ENCODE measurements at regions not wholly inside any gene's neighbourhood (a gene's known extent, or its start where the extent isn't known, plus 50 kb on each side); places are given as distances from the start of the nearest gene placed in this dataset.
"Not testable (repeated sequence)": the region's sequence is repeated elsewhere in the genome, so short reads cannot be mapped to it uniquely, and the experiment has no call there.

DNA sequence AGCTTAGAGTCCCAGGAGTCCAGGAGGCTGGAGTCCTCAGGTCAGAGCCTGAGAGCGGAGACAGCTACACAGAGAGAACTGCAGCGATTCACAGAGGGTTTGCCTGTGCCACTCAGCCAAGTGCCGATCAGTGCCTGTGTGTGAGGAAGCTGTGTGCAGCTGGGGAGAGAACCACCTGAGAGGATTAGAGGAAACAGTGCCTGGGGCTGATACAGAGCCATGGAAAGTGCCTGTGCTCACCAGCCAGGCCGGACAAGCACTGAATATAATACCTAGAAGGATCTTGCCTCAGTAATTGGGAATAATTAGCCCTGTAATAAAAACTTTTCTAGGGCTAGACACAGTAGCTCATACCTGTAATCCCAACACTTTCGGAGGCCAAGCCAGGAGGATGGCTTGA lies 134.7 kb downstream of the ARHGAP11B start:
- DNase-seq: not testable (repeated sequence)

DNA sequence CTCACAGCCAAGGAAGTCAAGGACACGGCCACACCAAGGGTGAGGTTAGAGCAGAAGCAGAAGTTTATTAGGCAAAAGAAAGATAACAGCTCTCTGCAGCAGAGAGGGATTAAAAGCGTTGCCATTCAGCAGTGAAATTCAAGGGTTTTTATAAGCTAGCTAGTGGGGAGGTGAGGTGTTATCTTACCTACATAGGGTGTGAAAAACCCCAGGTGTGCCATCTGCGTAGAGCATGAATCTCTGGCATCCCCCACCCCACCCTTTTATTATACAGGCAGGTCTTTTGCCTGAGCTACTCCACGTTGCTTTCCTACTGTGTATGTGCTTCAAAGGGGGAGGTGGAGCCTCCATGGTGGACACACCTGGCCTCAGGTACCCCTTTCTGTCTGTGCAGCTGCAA lies 135.4 kb downstream of the ARHGAP11B start:
- DNase-seq: not testable (repeated sequence)

DNA sequence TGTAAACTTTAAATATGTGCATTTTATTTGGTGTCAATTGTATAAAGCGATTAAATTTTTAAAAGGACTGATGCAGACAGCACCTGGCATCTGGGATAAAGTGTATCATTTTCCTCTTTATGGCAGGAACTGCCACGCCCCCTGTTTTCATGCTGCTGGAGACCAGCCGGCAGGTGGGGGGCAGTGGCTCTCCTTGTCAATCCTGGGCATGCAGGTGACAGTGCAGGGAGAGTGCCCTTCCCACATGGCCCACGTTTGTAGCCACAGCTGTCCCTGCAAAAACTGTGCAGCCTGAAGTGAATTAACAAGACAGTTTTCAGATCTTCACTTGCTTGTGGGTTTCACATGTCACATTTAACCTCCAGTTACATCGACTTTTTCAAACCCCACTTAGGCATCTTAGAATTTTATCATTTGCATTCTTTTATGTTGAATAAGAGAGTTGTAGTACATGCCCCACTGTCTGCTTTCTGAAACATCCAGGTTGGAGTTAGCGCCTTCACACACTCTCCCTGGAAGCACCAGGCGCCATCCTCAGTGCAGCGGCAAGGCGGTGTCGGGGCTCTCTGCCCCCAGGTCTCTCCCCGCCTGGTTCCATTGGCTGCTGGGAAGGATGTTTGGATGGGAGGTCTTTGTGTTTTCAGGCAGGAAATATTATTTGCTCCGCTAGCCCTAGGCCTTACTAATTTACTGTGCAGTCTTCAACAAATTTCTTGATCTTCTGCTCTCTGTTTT lies 134.2 kb upstream of the FAN1 start:
- DNase-seq: not testable (repeated sequence)

DNA sequence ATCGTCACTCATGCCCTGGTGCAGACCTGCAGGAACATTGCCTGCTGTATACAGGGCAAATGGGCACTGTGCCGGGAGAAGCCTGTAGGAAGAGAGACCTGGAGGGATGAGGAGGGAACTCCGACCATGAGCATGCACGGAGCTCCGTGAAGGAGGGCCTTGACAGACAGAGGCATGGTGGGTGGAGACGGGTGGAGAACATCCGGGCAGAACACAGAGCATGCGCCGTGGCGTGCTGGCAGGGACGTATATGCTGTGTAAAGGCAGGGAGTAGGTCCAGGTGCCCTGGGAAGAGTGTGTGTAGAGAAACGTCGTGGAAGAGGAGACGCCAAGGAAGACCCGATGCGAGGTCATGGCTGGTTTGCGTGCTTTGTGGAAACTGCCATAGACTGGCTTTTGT lies 133.0 kb upstream of the FAN1 start:
- DNase-seq: no peak

DNA sequence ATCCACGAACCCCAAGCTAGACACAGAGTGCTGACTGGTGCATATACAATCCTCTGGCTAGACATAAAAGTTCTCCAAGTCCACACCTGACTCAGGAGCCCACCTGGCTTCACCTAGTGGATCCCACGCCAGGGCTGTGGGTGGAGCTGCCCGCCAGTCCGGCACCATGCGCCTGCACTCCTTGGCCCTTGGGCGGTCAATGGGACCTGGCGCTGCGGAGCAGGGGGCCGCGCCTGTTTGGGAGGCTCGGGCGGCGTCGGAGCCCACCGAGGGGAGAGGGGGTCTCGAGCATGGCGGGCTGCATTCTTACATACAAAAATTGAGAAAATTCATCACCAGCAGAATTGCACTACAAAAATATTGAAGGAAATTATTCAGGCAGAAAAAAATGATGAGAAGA lies 120.7 kb upstream of the FAN1 start:
- no peak for DNase-seq

DNA sequence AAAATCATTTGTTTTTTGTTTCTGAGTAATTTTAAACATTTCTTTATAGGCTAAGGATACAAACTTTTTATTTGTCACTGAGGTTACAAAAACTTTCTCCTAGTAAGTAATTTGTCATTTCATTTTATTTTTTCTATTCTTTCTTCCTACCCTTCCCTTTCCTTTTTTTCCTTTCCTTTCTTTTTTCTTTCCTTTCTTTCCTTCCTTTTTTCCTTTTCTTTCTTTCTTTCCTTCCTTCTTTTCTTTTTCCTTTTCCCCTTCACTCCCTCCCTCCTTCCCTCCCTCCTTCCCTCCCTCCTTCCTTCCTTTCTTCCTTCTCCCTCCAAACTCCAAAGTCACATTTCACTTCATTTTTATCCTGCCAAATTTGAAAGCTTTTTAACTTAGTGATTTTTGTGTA lies 115.1 kb upstream of the FAN1 start:
- DNase-seq: no peak

DNA sequence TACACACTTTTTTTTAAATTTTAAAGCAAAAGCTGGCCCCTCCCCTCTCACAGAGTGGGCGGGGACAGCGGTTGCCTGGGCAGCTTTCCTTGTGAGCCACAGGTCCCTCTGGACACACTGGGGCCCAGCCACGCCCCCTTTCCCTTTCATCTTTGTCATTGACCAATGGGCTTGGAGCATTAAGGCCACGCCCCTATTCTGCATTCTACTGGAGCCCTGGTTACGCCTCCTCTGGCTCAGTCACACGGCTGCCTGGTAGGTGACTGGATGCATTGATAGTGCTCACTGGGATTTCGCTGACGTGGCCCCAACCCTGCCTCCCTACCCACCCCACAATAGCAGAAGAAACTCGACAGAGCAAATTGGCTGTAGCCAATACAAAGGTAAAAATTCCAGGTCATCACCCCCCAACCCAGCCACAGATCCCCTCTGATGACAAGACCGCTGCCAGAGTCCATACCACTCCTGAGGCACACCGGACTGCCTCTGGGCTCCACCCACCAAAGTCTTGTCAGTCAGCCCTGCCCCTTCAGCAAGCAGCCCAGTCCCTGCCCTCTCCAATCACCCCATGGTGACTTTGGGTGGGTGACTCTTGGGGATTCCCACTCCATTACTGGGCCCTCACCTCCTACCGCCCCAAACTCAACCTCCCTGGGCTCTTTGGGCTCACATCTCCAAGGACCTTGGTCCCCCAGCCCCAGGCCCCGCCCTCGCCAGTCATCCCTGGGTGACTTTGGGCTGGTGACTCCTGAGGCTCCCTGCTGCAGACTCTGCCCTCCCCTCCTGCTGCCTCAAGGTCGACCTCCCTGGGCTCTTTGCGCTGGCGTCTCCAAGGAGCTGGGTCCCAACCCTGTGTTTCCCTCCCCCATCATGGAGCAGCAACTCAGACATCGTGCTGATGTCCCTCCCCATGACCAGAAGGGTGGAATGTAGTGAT lies 112.2 kb upstream of the FAN1 start:
- no peak for DNase-seq

DNA sequence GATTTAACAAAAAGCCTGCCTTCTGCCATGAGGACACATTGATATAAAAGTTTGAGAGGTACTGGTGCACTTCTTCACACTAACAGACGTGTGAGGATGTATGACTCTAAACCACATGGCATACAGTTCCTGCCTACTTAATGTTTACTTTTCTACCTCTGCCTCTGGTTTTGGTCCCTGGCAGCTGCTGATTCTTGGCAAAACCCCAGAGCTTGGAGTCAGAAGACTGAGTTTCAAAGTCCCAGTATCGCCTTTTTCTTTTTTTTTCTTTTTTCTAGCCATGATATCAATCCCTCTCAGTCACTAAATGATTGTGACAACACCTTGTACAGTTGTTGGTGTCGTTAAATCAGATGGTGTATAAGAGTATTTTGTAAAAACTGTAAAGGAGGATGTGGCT lies 110.9 kb upstream of the FAN1 start:
- not testable (repeated sequence) for DNase-seq

DNA sequence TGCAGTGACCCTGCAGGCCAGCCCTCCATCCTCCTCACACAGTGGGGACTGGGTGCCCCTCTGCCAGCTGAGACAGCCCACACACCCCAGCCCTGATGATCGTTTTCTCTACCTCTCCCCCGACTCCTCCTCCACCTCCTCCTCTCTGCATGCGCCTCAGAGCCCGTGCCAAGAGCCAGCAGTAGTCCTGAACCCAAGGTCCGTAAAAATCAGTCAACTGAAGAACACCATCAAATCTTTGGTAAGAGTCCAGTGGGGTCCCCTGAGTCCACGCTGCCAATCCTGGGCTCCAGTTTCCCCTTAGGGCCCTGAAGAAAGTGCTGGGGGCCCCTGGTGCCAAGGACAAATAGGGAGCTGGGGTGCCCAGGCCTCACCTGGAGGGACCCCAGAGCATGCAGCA lies 109.3 kb upstream of the FAN1 start:
- no peak for DNase-seq

DNA sequence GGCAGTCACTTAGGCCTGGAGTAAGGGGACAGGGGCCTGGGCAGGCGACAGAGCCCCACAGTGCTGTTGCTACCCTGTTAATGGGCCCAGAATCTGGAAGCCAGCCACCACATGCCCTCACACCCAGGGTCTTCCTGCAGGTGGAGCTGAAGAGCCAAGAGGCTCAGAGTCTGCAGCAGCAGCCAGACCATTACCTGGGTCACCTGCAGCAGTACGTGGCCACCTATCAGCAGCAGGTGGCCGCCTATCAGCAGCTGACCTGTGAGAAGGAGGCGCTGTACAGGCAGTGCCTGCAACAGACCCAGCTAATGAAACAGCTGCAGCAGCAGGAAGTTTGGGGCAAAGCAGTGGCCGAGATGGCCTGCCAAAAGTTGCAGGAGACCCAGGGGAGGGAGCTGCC lies 104.2 kb upstream of the FAN1 start:
- not testable (repeated sequence) for DNase-seq

DNA sequence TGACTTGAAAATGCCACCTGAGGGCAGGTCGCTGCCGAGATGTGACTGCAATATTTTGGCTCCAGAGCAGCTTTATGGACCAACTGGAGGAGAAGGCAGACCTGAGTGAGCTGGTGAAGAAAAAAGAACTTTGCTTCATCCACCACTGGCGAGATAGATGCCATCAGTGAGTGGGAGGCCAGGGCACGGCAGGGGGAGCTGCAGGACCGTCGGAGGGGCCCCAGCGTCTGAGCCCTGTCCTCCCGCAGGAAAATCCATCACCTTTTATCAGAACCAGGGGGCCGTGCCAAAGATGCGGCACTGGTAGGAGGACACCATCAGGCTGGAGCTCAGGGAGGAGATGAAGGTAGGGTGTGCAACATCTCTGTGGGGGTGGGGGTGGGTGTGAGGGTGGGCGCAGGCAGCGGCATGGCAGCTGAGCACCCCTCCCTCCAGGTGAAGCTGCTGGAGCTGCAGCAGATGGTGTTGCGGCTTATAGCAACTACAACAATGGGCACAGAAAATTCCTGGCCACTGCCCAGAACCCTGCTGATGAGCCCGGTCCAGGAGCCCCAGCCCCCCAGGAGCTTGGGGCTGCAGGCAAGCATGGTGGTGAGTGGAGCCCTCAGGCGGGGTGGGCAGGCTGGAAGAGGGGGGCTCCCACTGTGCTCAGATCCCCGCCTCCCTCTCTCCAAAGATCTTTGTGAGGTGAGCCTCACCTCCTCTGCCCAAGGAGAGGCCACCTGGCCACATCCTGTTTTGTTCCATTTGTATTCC lies 102.4 kb upstream of the FAN1 start:
- not testable (repeated sequence) for DNase-seq

DNA sequence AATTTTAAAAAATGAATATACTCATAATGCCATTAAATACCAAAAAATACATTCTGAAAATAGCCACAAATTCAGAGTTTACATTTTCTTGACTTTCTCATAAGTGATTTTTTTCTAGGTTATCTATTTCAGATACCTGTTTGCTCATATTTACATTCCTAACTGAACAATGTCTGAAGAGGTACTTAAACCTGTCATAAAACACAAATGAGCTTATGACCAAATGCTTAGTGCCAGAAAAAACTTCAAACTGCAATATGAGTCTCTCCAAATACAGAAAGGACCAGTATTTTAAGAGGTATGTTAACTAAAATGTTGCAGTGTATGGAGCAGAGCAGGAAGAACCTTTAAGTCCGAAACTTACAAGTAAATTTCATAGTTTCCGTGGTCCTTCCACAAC lies 101.7 kb upstream of the FAN1 start:
- not testable (repeated sequence) for DNase-seq

DNA sequence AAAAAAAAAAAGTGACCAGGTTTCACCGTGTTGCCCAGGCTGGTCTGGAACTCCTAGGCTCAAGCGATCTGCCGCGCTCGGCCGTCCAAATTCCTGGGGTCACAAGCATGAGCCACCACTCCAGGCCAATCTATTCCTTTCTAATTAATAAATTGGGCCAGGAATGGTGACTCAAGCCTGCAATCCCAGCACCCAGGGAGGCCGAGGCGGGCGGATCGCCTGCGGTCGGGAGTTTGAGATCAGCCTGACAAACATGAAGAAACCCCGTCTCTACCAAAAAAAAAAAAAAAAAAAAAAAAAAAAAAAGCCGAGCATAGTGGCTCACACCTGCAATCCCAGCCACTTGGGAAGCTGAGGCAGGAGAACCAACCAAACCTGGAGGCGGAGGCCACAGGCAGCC lies 100.0 kb upstream of the FAN1 start:
- DNase-seq: not testable (repeated sequence)

DNA sequence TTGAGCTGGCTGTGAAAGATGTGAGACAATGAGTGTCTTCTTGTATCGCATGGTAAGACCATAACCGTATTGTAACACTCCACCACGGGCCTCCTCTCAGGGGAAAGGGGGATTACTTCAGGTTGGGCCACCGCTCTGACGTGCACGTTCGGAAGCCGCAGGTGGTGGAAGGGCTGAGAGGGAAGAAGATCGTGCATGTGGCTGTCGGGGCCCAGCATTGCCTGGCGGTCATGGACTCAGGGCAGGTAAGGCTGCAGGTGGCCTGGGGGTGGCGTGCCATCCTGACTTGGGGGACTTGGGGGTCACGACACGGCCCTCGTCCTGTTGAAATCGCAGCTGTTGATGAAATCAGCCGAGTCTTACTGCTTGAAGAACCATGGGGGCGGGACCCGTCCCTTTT lies 87.3 kb upstream of the FAN1 start:
- DNase-seq: no peak

DNA sequence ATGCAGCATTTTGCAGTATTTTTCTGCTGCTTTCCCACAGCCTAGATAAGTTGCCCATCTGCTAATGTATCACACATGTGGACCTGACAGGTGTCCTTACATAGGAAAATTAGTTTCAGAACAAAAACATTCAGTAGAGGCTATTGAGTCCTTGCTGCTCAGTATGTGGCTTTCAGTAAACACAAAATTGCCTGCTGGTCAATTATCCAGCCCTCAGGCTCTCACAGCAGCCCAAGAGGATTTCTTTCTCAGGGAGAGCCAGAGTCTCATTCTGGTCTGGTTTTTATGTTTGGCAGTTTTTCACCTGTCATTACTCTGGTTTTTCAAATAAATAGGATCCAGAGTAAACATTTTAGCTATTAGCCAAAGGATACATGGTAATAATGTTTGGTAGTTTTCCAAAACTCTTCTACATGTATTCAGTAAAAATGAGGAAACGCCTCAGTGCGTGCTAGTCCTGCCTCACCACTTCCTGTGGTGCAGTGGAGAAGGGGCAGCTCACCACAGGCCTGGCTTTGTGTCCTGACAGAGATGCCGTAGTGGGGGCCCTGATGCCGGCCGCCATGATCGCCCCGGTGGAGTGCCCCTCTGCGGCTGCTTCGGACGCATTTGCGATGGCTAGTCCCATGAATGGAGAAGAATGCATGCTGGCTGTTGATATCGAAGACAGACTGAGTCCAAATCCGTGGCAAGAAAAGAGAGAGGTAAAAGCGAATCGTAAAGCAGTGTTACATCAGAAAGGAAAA lies 80.5 kb upstream of the FAN1 start:
- DNase-seq: peak; percentile 9

DNA sequence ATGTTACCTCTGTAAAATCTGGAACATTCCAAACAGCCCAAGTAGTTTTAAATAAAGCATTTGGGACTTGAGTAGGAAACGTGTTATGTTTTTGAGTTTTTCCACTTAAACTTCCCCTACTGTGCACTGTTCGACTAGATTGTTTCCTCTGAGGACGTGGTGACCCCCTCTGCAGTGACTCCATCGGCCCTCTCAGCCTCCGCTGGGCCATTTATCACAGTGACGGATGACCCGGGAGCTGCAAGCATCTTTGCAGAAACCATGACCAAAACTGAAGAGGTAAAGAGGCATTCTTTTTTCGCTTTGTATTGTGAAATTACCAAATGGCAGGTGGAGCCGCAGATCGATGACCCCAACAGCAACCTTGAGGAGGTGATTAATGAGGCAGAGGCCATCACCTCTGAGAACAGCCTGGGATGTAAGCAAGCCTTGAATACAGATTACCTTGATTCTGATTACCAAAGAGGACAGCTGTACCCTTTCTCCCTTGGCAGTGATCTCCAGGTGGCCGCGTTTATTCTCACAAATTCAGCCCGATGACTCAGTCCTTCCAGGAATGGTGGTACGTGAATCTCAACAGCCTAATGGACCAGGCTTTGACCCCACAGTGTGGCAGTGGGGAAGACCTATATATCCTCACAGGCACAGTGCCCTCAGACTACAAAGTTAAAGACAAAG lies 79.1 kb upstream of the FAN1 start:
- no peak for DNase-seq

DNA sequence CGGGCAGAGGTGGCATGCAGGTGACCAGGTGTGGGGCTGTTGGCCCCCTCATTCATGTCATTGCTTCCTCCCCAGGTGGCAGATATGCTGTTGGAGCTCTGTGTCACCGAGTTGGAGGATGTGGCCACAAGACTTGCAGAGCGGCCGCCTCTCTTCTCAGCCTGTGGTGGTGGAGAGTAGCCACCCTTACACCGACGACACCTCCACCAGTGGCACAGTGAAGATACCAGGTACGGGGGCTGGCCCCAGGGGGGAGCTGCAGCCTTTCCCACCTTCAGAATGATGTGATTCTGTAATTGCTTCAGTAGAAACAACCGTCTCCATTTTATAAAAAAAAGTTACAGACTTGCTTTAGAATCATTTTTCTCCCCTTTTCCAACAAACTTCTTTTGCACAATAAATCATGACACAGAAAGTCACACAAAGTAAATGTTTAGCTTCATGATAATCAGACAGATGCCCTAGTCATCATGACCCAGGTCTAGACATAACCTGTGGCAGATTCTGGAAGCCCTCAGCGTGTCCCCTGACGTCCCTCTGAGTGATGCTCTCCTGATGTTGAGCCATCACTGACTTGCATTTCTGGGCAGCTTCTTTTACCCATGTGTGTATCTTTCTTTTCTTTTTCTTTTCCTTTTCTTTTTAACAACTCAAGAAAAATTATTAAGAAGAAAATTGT lies 76.0 kb upstream of the FAN1 start:
- no peak for DNase-seq

DNA sequence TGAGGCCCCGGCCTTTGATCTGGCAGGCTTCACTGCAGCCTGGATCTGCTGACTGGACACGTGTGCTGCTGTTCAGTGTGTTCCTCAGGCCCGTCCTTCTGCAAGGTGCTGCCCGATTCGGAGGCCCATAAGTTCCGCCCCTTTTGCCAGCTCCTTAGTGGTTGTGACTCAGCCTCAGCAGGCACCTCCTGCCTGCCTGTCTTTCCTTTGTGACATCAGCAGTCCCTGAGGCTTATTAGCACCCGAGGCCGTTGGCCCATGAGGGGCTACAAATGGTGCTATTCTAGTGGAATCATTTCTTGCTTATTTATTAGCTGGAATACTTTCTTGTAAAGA lies 75.4 kb upstream of the FAN1 start:
- DNase-seq: not testable (repeated sequence)

DNA sequence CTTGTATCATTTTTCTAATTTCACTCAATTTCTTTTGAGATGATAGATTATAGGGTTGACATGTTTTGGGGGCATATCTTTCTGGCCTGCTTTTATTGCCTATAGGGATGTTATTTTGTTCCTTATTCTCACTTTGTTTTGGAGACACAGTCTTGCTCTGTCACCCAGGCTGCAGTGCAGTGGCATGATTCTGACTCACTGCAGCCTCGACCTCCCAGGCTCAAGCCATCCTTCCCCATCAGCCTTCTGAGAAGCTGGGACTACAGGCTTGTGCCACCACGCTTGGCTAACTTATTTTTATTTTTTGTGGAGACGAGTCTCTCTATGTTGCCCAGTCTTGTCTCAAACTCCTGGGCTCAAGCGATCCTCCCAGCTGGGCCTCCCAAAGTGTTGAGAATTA lies 72.8 kb upstream of the FAN1 start:
- no peak for DNase-seq

DNA sequence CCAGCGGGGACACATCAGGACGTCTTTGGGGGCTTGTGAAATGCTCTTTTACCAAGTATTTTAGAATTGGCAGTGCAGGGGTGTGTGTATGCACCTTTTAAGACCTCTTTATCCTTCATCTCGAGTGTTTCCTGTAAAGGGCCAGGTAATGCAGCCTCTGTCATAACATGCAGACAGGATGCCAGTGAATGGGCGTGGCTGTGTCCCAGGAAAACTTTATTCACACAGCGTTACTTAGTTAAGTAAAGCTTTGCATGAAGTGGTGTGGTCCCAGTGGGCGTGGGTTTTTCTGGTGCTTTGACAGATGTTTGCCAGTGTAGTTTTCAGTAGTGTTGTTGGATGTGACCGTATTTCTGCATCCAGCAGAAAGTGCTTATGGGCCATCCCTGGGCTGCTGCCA lies 70.3 kb upstream of the FAN1 start:
- not testable (repeated sequence) for DNase-seq

DNA sequence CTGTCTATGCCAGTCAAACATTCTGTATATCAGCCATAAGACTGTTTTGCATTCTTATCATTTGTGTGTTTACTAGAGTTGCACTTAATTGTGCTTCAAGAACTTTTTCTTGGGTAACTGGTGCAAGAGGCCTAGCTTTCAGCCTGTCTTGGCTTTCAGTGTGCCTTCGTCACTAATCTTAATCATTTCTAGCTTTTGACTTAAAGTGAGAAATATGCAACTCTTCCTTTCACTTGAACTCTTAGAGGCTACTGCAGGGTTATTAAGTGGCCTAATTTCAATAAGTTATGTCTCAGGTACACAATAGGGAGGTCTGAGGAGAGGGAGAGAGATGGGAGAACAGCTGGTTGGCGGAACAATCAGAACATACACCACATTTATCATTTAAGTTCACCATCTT lies 62.1 kb upstream of the FAN1 start:
- DNase-seq: not testable (repeated sequence)
